Colonic mucosa (tissue), 4 donors: ENCODE measurements at regions not wholly inside any gene's neighbourhood (a gene's known extent, or its start where the extent isn't known, plus 50 kb on each side); places are given as distances from the start of the nearest gene placed in this dataset.

ENCODE experiments used
- DNase-seq: peaks from one replicate; pipeline ENCODE4 v3.0.0-alpha.2; 2020
- H3K27ac ChIP-seq: fragments of 200-600 bp; one replicate; pipeline ENCODE4 v1.8.0; 2021
- H3K27me3 ChIP-seq: fragments of 200-600 bp; one replicate; pipeline ENCODE4 v1.8.0; 2021
- H3K36me3 ChIP-seq: fragments of 200-600 bp; one replicate; pipeline ENCODE4 v1.8.0; 2021
- H3K4me1 ChIP-seq: fragments of 200-600 bp; one replicate; pipeline ENCODE4 v1.8.0; 2021; ENCODE audit warnings: mild to moderate bottlenecking
- H3K4me3 ChIP-seq: fragments of 200-600 bp; one replicate; pipeline ENCODE4 v1.8.0; 2021
- H3K9ac ChIP-seq, 2 donors: one replicate each; pipeline ENCODE4 v1.7.0; 2013; ENCODE audit warnings: control low read depth in 2 of 2, low read depth in 2 of 2, low read length in 2 of 2
- H3K9me3 ChIP-seq: fragments of 200-600 bp; one replicate; pipeline ENCODE4 v1.8.0; 2021
- CTCF ChIP-seq: fragments of 200-600 bp; IDR thresholded peaks from one replicate; pipeline ENCODE4 v1.8.0; 2022; ENCODE audit warnings: antibody characterized with exemption, mild to moderate bottlenecking
- intact Hi-C: fragments of 100-400 bp; cut with DNase I; formaldehyde crosslinking; loops from one replicate; pipeline ENCODE4 v1.14.1; 2022
- donor health status: healthy.
- donor health status: DM: no; HTN: no; CAD: no.
- donor health status: DM: no; HTN: no; CAD: no.

GRCh38 chr2:150555611-150556356 lies 68.3 kb upstream of the RND3 start:
- H3K9ac ChIP-seq = no peak overlapping the region
- H3K9me3 ChIP-seq = no peaks in the 10 kb centered on the region
- H3K4me1 ChIP-seq = no peaks in the 10 kb centered on the region
- H3K4me3 ChIP-seq = no peak overlapping the region
- no peak overlapping the region for H3K27ac ChIP-seq
- TF ChIP-seq CTCF = no peak
- DNase-seq = no peak
- H3K36me3 ChIP-seq = no peaks in the 10 kb centered on the region
- no peaks in the 10 kb centered on the region for H3K27me3 ChIP-seq
- intact Hi-C loops = no loop called here

- H3K27ac ChIP-seq = no peak overlapping the region
- H3K36me3 ChIP-seq = no peaks in the 10 kb centered on the region
- no peak overlapping the region for H3K4me3 ChIP-seq
- no peak for TF ChIP-seq CTCF
- no peaks in the 10 kb centered on the region for H3K27me3 ChIP-seq
- DNase-seq = no peak
- no peaks in the 10 kb centered on the region for H3K4me1 ChIP-seq
- H3K9ac ChIP-seq = no peak overlapping the region
- no peaks in the 10 kb centered on the region for H3K9me3 ChIP-seq
- intact Hi-C loops = no loop called here
Observed at GRCh38 chr2:150554046-150554445, 66.6 kb upstream of the RND3 start.

- Histone ChIP-seq H3K9me3 (no peaks in the 10 kb centered on the region), H3K27me3 (no peaks in the 10 kb centered on the region), H3K27ac (no peak overlapping the region), H3K9ac (no peak overlapping the region), H3K36me3 (no peaks in the 10 kb centered on the region), H3K4me1 (no peaks in the 10 kb centered on the region), H3K4me3 (no peak overlapping the region)
- intact Hi-C loops = no loop called here
- DNase-seq = no peak
- TF ChIP-seq CTCF = no peak
Observed at GRCh38 chr2:150552041-150552820, 64.8 kb upstream of the RND3 start.

GRCh38 chr2:150549381-150549780 lies 61.9 kb upstream of the RND3 start:
- intact Hi-C loops = no loop called here
- DNase-seq = no peak
- Histone ChIP-seq H3K36me3 (no peaks in the 10 kb centered on the region), H3K4me1 (no peaks in the 10 kb centered on the region), H3K27ac (no peak overlapping the region), H3K9me3 (no peaks in the 10 kb centered on the region), H3K4me3 (no peak overlapping the region), H3K27me3 (no peaks in the 10 kb centered on the region), H3K9ac (no peak overlapping the region)
- TF ChIP-seq CTCF = no peak

- TF ChIP-seq CTCF = no peak
- no peak overlapping the region for H3K9ac ChIP-seq
- H3K27me3 ChIP-seq = no peaks in the 10 kb centered on the region
- H3K4me1 ChIP-seq = no peaks in the 10 kb centered on the region
- intact Hi-C loops = no loop called here
- no peaks in the 10 kb centered on the region for H3K36me3 ChIP-seq
- no peaks in the 10 kb centered on the region for H3K9me3 ChIP-seq
- DNase-seq = no peak
- H3K27ac ChIP-seq = no peak overlapping the region
- H3K4me3 ChIP-seq = no peak overlapping the region
Observed at GRCh38 chr2:150548527-150548926, 61.1 kb upstream of the RND3 start.
